K562 (cell line): ENCODE measurements at regions not wholly inside any gene's neighbourhood (a gene's known extent, or its start where the extent isn't known, plus 50 kb on each side); places are given as distances from the start of the nearest gene placed in this dataset.

Experiments used
- GTF2E2 ChIP-seq: fragments of 200-800 bp; sonication (Bioruptor generic); IDR thresholded peaks from 2 replicates; pipeline ENCODE4 v1.6.1; 2016; ENCODE audit warnings: missing genetic modification characterization, missing compliant biosample characterization
- MBD1 ChIP-seq: fragments of 250-450 bp; sonication (Bioruptor Pico); IDR thresholded peaks from 2 replicates; pipeline ENCODE4 v1.8.0; 2022; ENCODE audit warnings: inconsistent platforms
- MCM5 ChIP-seq: fragments of 450-650 bp; IDR thresholded peaks from 2 replicates; pipeline ENCODE4 v1.6.1; 2016; ENCODE audit warnings: low read depth
- MGA ChIP-seq: fragments of 450-650 bp; IDR thresholded peaks from 2 replicates; pipeline ENCODE4 v1.6.1; 2016; ENCODE audit warnings: mild to moderate bottlenecking, moderate library complexity
- NCOA2 ChIP-seq, 2 experiments: fragments of 450-650 bp; IDR thresholded peaks; 2 replicates each; pipeline ENCODE4 v1.6.1; 2018; ENCODE audit warnings: mild to moderate bottlenecking in 2 of 2, moderate library complexity in 1 of 2; ENCODE audit not compliant: partially characterized antibody in 2 of 2
- NUFIP1 ChIP-seq: fragments of 450-650 bp; IDR thresholded peaks from 2 replicates; pipeline ENCODE4 v1.6.1; 2018; ENCODE audit not compliant: partially characterized antibody
- OTX1 ChIP-seq: fragments of 450-650 bp; formaldehyde crosslinking; IDR thresholded peaks from 2 replicates; pipeline ENCODE4 v1.4.0; 2022; ENCODE audit warnings: mild to moderate bottlenecking
- PPARD ChIP-seq: fragments of 250-450 bp; sonication (Bioruptor Pico); IDR thresholded peaks from 2 replicates; pipeline ENCODE4 v1.8.0; 2022; ENCODE audit warnings: inconsistent platforms, mild to moderate bottlenecking, moderate library complexity
- RAD21 ChIP-seq, 2 experiments: fragments of 250-450 bp in 1 of 2; fragments of 450-650 bp in 1 of 2; sonication (Bioruptor Pico) in 1 of 2; formaldehyde crosslinking in 1 of 2; IDR thresholded peaks in 1 of 2; conservative IDR thresholded peaks in 1 of 2; 2 replicates each; pipeline versions ENCODE4 v1.4.0 to v1.8.0; 2020 to 2022; ENCODE audit warnings: mild to moderate bottlenecking in 2 of 2, moderate library complexity in 1 of 2
- SAFB2 ChIP-seq: fragments of 200-400 bp; formaldehyde crosslinking; IDR thresholded peaks from 2 replicates; pipeline ENCODE4 v1.6.1; 2018; ENCODE audit warnings: borderline replicate concordance, low read length, low read depth, moderate library complexity; ENCODE audit not compliant: severe bottlenecking
- SRSF7 ChIP-seq: fragments of 200-400 bp; formaldehyde crosslinking; optimal IDR thresholded peaks from 2 replicates; pipeline ENCODE3; 2017; ENCODE audit warnings: mild to moderate bottlenecking, low read depth, low read length
- STAT5A ChIP-seq: IDR thresholded peaks from 2 replicates; pipeline ENCODE4 v1.6.1; 2012; ENCODE audit warnings: low read length, inconsistent platforms, borderline replicate concordance
- TOE1 ChIP-seq, 2 experiments: fragments of 450-650 bp in 1 of 2; sonication (generic) in 1 of 2; formaldehyde crosslinking in 1 of 2; IDR thresholded peaks; 2 replicates each; pipeline versions ENCODE4 v1.7.1 to v1.8.0; 2016 to 2022; ENCODE audit warnings: borderline replicate concordance in 2 of 2, mild to moderate bottlenecking in 2 of 2, antibody characterized with exemption in 1 of 2, inconsistent platforms in 1 of 2, low read depth in 1 of 2, missing genetic modification reagents in 1 of 2, moderate library complexity in 1 of 2
- ZNF436 ChIP-seq: fragments of 250-450, 450-650 bp; sonication (Bioruptor Pico); formaldehyde crosslinking; IDR thresholded peaks from 2 replicates; pipeline ENCODE4 v1.7.0; 2020; ENCODE audit warnings: mild to moderate bottlenecking
- ZNF780A ChIP-seq: fragments of 250-450 bp; sonication (Bioruptor Pico); IDR thresholded peaks from 2 replicates; pipeline ENCODE4 v1.5.0; 2021; ENCODE audit warnings: mild to moderate bottlenecking

GRCh38 chr22:27597703-27598444 lies 203.7 kb downstream of the MN1 start (continued):
- no peak for TF ChIP-seq NCOA2 (IDR thresholded peaks at IDR 0.05; ENCODE audit: partially characterized antibody in 2 of 2)
- no peak for TF ChIP-seq OTX1 (CRISPR knock-in tag)
- TF ChIP-seq ZNF780A = no peak
- TF ChIP-seq SRSF7 = no peak
- TF ChIP-seq STAT5A = no peak
- TF ChIP-seq SAFB2 = no peak
- TF ChIP-seq TOE1 (IDR thresholded peaks at IDR 0.05; ENCODE audit: borderline replicate concordance) = peak; percentile 77; the same call in 1 of the 2 replicates
- no peak for TF ChIP-seq TOE1 (CRISPR knock-in tag; IDR thresholded peaks at IDR 0.05; ENCODE audit: borderline replicate concordance, low read depth)
- no peak for TF ChIP-seq MCM5
- TF ChIP-seq RAD21 (CRISPR knock-in tag; conservative IDR thresholded peaks at IDR 0.05 in 1 of 2, IDR thresholded peaks at IDR 0.05 in 1 of 2) = peak in 1 of 2 experiments; percentile 52; a peak in 3 of 4 replicates
- no peak for TF ChIP-seq GTF2E2
- TF ChIP-seq MBD1 (CRISPR knock-in tag) = no peak
- TF ChIP-seq ZNF436 (CRISPR knock-in tag) = no peak
- no peak for TF ChIP-seq NUFIP1
- TF ChIP-seq MGA = no peak
- no peak for TF ChIP-seq PPARD
